ENCODE measurements at regions not wholly inside any gene's neighbourhood (a gene's known extent, or its start where the extent isn't known, plus 50 kb on each side); places are given as distances from the start of the nearest gene placed in this dataset.

- Mint-ChIP-seq H3K4me3 (no peak overlapping the region), H3K36me3 (ENCODE audit: low read depth) (no peaks in the 10 kb centered on the region), H3K27me3 (ENCODE audit: low read depth) (peaks cover 16% of the 10 kb centered on the region), H3K9me3 (no peaks in the 10 kb centered on the region), H3K4me1 (ENCODE audit: low read depth) (no peaks in the 10 kb centered on the region), H3K27ac (no peak overlapping the region)
- no peak for DNase-seq
- intact Hi-C loops (cut with micrococcal nuclease): no loop called here
- CTCF ChIA-PET: no interaction called here
Measured at GRCh38 chr10:130623680-130624267, 487.6 kb downstream of the GLRX3 start.

- Mint-ChIP-seq H3K36me3 (ENCODE audit: low read depth) (no peaks in the 10 kb centered on the region), H3K9me3 (no peaks in the 10 kb centered on the region), H3K4me3 (no peak overlapping the region), H3K27ac (no peak overlapping the region), H3K4me1 (ENCODE audit: low read depth) (no peaks in the 10 kb centered on the region), H3K27me3 (ENCODE audit: low read depth) (peaks cover 7% of the 10 kb centered on the region)
- CTCF ChIA-PET: no interaction called here
- intact Hi-C loops (cut with micrococcal nuclease): no loop called here
- no peak for DNase-seq
Measured at GRCh38 chr10:130627346-130628045, 491.3 kb downstream of the GLRX3 start.

- Mint-ChIP-seq H3K27me3 (ENCODE audit: low read depth) (peaks cover under 1% of the 10 kb centered on the region), H3K4me1 (ENCODE audit: low read depth) (no peaks in the 10 kb centered on the region), H3K27ac (no peak overlapping the region), H3K4me3 (no peak overlapping the region), H3K9me3 (peaks cover 1% of the 10 kb centered on the region), H3K36me3 (ENCODE audit: low read depth) (no peaks in the 10 kb centered on the region)
- intact Hi-C loops (cut with micrococcal nuclease): no loop called here
- DNase-seq: no peak
- CTCF ChIA-PET: no interaction called here
Measured at GRCh38 chr10:130630135-130630534, 493.9 kb downstream of the GLRX3 start.

GRCh38 chr10:130631142-130632096 is 495.2 kb downstream of the GLRX3 start:
- intact Hi-C loops (cut with micrococcal nuclease): no loop called here
- DNase-seq: no peak

GRCh38 chr10:130634816-130635215 is 498.6 kb downstream of the GLRX3 start:
- Mint-ChIP-seq H3K36me3 (ENCODE audit: low read depth) (no peaks in the 10 kb centered on the region), H3K4me1 (ENCODE audit: low read depth) (no peaks in the 10 kb centered on the region), H3K27ac (no peak overlapping the region), H3K9me3 (peaks cover 1% of the 10 kb centered on the region), H3K27me3 (ENCODE audit: low read depth) (peaks cover 20% of the 10 kb centered on the region), H3K4me3 (no peak overlapping the region)
- CTCF ChIA-PET: no interaction called here
- intact Hi-C loops (cut with micrococcal nuclease): no loop called here
- no peak for DNase-seq

More at GRCh38 chr10:130631142-130632096, 495.2 kb downstream of the GLRX3 start:
- H3K36me3 Mint-ChIP-seq (ENCODE audit: low read depth): no peaks in the 10 kb centered on the region
- no peaks in the 10 kb centered on the region for H3K4me1 Mint-ChIP-seq (ENCODE audit: low read depth)
- CTCF ChIA-PET: interaction anchor here (1.1 kb wide), 1 partner anchor 295 kb away, joined by 3 read pairs; no protein-coding TSS in a partner anchor
- H3K27ac Mint-ChIP-seq: no peak overlapping the region
- peaks cover 1% of the 10 kb centered on the region for H3K9me3 Mint-ChIP-seq
- peaks cover 12% of the 10 kb centered on the region for H3K27me3 Mint-ChIP-seq (ENCODE audit: low read depth)
- H3K4me3 Mint-ChIP-seq: no peak overlapping the region

GRCh38 chr10:130635528-130635927 is 499.3 kb downstream of the GLRX3 start:
- Mint-ChIP-seq H3K4me1 (ENCODE audit: low read depth) (no peaks in the 10 kb centered on the region), H3K27me3 (ENCODE audit: low read depth) (peaks cover 20% of the 10 kb centered on the region), H3K4me3 (no peak overlapping the region), H3K27ac (no peak overlapping the region), H3K9me3 (peaks cover 1% of the 10 kb centered on the region), H3K36me3 (ENCODE audit: low read depth) (no peaks in the 10 kb centered on the region)
- CTCF ChIA-PET: no interaction called here
- no peak for DNase-seq
- intact Hi-C loops (cut with micrococcal nuclease): no loop called here

GRCh38 chr10:130636313-130636930 is 500.2 kb downstream of the GLRX3 start:
- no peaks in the 10 kb centered on the region for H3K36me3 Mint-ChIP-seq (ENCODE audit: low read depth)
- H3K4me3 Mint-ChIP-seq: no peak overlapping the region
- no peak for DNase-seq
- H3K27ac Mint-ChIP-seq: no peak overlapping the region
- no peaks in the 10 kb centered on the region for H3K4me1 Mint-ChIP-seq (ENCODE audit: low read depth)
- CTCF ChIA-PET: no interaction called here
- intact Hi-C loops (cut with micrococcal nuclease): no loop called here
- peaks cover 1% of the 10 kb centered on the region for H3K9me3 Mint-ChIP-seq
- peaks cover 20% of the 10 kb centered on the region for H3K27me3 Mint-ChIP-seq (ENCODE audit: low read depth)

GRCh38 chr10:130637089-130637676 is 501.0 kb downstream of the GLRX3 start:
- no peak for DNase-seq
- Mint-ChIP-seq H3K4me3 (no peak overlapping the region), H3K27ac (no peak overlapping the region), H3K9me3 (peaks cover 1% of the 10 kb centered on the region), H3K36me3 (ENCODE audit: low read depth) (no peaks in the 10 kb centered on the region), H3K4me1 (ENCODE audit: low read depth) (no peaks in the 10 kb centered on the region), H3K27me3 (ENCODE audit: low read depth) (peaks cover 20% of the 10 kb centered on the region)
- intact Hi-C loops (cut with micrococcal nuclease): no loop called here
- CTCF ChIA-PET: no interaction called here

GRCh38 chr10:130638991-130639390 is 502.8 kb downstream of the GLRX3 start:
- intact Hi-C loops (cut with micrococcal nuclease): no loop called here
- Mint-ChIP-seq H3K36me3 (ENCODE audit: low read depth) (no peaks in the 10 kb centered on the region), H3K27ac (no peak overlapping the region), H3K9me3 (peaks cover 1% of the 10 kb centered on the region), H3K4me1 (ENCODE audit: low read depth) (no peaks in the 10 kb centered on the region), H3K27me3 (ENCODE audit: low read depth) (peaks cover 23% of the 10 kb centered on the region), H3K4me3 (no peak overlapping the region)
- CTCF ChIA-PET: no interaction called here
- no peak for DNase-seq

GRCh38 chr10:130642926-130643325 is 506.7 kb downstream of the GLRX3 start:
- no peak overlapping the region for H3K4me3 Mint-ChIP-seq
- CTCF ChIA-PET: no interaction called here
- H3K4me1 Mint-ChIP-seq (ENCODE audit: low read depth): no peaks in the 10 kb centered on the region
- no peaks in the 10 kb centered on the region for H3K9me3 Mint-ChIP-seq
- no peaks in the 10 kb centered on the region for H3K36me3 Mint-ChIP-seq (ENCODE audit: low read depth)
- no peak for DNase-seq
- H3K27ac Mint-ChIP-seq: no peak overlapping the region
- peaks cover 5% of the 10 kb centered on the region for H3K27me3 Mint-ChIP-seq (ENCODE audit: low read depth)
- intact Hi-C loops (cut with micrococcal nuclease): no loop called here

GRCh38 chr10:130647341-130647740 is 511.1 kb downstream of the GLRX3 start:
- CTCF ChIA-PET: no interaction called here
- peaks cover 5% of the 10 kb centered on the region for H3K27me3 Mint-ChIP-seq (ENCODE audit: low read depth)
- peaks cover 1% of the 10 kb centered on the region for H3K9me3 Mint-ChIP-seq
- H3K4me3 Mint-ChIP-seq: no peak overlapping the region
- H3K27ac Mint-ChIP-seq: no peak overlapping the region
- H3K4me1 Mint-ChIP-seq (ENCODE audit: low read depth): no peaks in the 10 kb centered on the region
- intact Hi-C loops (cut with micrococcal nuclease): no loop called here
- H3K36me3 Mint-ChIP-seq (ENCODE audit: low read depth): no peaks in the 10 kb centered on the region
- DNase-seq: no peak

- H3K9me3 Mint-ChIP-seq: peaks cover 1% of the 10 kb centered on the region
- no peak overlapping the region for H3K27ac Mint-ChIP-seq
- CTCF ChIA-PET: no interaction called here
Measured at GRCh38 chr10:130648807-130649206, 512.6 kb downstream of the GLRX3 start.

More at GRCh38 chr10:130648807-130649206, 512.6 kb downstream of the GLRX3 start:
- Mint-ChIP-seq H3K27me3 (ENCODE audit: low read depth) (peaks cover 3% of the 10 kb centered on the region), H3K36me3 (ENCODE audit: low read depth) (no peaks in the 10 kb centered on the region), H3K4me3 (no peak overlapping the region), H3K4me1 (ENCODE audit: low read depth) (no peaks in the 10 kb centered on the region)
- intact Hi-C loops (cut with micrococcal nuclease): no loop called here
- no peak for DNase-seq
